ENCODE measurements at regions not wholly inside any gene's neighbourhood (a gene's known extent, or its start where the extent isn't known, plus 50 kb on each side); places are given as distances from the start of the nearest gene placed in this dataset.
"Not testable (repeated sequence)": the region's sequence is repeated elsewhere in the genome, so short reads cannot be mapped to it uniquely, and the experiment has no call there.

DNA sequence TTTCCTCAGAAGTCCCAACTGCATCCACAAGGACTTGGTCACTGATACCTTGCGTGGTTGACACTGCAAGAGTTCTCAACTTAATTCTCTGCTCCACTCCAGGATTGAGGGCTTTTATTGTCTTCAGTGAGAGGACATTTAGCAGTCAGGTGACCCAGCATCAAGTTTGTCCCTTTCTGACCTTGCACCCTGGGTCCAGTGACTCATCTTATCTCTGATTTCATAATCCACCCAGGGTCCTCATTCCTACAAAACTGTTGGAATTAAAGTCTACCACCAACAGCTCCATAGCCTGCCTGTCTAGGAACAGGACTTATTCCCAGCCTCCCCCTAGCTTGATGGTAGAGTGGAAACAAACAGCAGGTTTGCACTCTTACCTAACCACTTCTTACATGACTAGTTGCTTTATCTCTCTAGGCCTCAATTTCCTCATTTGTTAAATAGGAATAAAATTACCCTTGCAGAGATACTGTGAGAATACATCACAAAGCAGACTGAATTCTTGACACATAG lies 151.3 kb upstream of the LPP start:
- DNase-seq: no peak

GRCh38 chr3:188003188-188004171 lies 150.5 kb upstream of the LPP start:
- no peak for DNase-seq

GRCh38 chr3:188006726-188007393 lies 147.1 kb upstream of the LPP start:
- DNase-seq: no peak

- no peak for DNase-seq
Observed at GRCh38 chr3:188007897-188008296, 146.1 kb upstream of the LPP start.

DNA sequence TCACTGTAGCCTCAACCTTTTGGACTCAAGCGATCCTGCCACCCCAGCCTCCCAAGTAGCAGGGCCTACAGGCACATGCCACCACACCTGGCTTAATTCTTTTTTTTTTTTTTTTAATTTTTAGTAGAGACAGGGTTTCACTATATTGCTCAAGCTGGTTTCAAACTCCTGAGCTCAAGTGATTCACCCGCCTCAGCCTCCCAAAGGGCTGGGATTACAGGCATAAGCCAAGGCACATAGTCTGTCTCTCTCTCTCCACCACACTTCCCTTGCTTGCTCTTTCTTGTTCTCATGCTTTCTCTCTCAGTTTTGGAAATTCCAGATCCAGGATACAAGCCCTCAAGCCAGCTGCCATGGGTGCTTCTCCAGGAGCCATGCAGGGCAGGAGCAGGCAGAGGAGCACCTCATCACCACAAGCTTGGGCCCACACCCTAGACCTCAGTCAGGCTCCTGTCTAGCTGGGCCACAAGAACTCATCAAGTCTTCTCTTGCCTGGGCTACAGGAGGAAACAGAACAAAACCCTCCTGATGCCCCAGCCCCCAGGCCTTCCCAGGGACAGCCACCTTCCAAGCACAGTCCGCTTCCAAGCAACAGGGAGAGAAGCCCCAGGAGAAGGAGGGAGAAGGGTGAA lies 145.3 kb upstream of the LPP start:
- no peak for DNase-seq

DNA sequence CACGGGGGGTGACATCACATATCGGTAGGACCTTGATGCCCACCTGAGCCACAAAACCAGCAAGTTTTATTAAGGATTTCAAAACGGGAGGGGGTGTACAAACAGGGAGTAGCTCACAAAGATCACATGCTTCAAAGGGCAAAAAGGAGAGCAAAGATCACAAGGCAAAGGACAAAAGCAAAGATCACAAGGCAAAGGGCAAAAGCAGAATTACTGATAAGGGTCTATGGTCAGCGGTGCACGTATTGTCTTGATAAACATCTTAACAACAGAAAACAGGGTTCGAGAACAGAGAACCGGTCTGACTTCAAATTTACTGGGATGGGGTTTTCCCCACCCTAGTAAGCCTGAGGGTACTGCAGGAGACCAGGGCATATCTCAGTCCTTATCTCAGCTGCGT lies 143.5 kb upstream of the LPP start:
- DNase-seq: no peak

- DNase-seq: no peak
Observed at GRCh38 chr3:188019727-188020126, 134.2 kb upstream of the LPP start.

DNA sequence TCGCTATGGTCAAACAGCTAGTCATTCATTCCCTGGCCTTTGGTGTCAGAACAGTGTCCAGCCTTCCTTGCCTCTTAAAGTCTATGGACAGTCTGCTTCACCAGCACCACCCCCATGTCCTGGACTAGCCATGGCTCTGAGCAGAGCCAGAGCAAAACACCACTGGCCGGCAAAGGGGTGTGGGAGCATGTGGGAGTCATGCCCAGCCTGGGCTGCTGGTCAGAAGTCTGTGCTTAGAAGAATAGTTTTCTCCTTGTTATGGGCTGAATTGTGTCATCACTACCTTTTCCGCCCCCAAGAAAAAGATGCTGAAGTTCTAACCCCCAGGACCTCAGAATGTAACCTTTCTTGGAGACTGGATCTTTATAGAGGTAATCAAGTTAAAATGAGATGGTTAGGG lies 132.9 kb upstream of the LPP start:
- no peak for DNase-seq

DNA sequence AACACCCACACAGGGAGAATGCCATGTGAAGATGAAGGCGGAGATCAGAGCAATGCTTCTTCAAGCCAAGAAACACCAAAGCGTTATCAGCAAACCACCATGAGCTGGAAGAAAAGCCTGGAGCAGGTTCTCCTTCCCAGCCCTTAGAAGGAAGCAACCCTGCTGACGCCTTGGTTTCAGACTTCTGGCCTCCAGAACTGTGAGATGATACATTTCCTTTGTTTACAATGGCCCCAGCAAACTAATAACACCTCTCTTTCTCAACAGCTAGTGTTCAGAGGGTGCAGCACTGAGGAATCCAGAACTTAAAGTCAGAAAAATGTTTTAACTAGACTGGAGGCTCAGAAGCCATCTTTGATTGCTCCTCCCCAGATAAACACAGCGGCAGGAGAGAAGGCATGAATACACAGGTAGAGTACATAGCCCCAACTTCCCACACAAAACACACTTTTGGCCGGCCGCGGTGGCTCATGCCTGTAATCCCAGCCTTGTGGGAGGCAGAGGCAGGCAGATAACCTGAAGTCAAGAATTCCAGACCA lies 132.4 kb upstream of the LPP start:
- no peak for DNase-seq

- not testable (repeated sequence) for DNase-seq
Observed at GRCh38 chr3:188022902-188023301, 131.1 kb upstream of the LPP start.

GRCh38 chr3:188025555-188025954 lies 128.4 kb upstream of the LPP start:
- no peak for DNase-seq

GRCh38 chr3:188026191-188026968 lies 127.6 kb upstream of the LPP start:
- no peak for DNase-seq

GRCh38 chr3:188031121-188031520 lies 122.8 kb upstream of the LPP start:
- no peak for DNase-seq

- no peak for DNase-seq
Observed at GRCh38 chr3:188034989-188035388, 119.0 kb upstream of the LPP start.

- no peak for DNase-seq
Observed at GRCh38 chr3:188036375-188037194, 117.4 kb upstream of the LPP start.

GRCh38 chr3:188037195-188037718 lies 116.7 kb upstream of the LPP start:
- no peak for DNase-seq

DNA sequence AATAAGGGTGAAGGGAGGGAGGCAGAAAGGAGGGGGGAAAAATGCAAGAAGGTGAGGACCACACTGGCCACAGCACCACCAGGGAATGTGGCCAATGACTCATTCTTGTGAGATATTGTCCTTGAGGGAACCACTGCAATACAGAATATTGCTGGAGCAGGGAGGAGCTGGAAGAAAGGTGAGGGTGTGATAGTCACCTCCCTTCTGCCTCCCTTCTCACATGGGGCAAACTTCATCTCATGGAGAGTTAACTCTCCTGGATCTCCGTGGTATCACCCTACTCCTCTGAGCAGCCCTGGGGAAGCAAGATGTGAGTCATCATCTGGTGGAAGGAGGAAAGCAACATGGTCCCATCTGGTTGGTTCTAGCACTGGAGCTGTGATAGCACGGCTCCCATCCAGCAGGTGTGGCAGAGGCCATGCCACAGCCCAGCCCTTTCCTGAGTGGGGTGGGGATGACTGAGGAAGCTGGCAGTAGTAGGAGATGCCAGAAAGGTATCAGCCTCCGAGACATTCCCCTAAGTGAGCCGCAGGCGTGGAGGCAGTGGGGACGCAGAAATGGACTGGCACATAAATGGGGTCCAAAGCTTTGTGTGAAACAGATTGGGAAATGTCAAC lies 115.9 kb upstream of the LPP start:
- DNase-seq: no peak

DNA sequence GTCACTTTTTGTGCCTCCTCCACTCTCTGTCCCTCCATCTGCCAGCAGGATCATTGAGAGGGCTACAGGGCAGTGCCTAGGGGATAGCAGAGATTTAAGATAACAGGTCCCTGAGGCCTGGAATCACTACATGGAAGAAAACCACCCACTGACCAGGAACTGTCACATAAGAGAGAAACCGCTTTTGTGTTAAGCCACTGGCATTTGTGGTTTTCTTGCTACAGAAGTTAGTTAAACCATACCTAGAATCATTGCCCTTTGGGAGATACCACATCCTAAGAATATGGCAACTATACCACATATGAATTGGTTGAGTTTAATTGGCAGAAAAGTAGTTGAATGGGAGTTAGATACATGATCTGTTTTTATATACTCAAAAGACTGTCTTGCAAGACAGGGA lies 112.8 kb upstream of the LPP start:
- no peak for DNase-seq

DNA sequence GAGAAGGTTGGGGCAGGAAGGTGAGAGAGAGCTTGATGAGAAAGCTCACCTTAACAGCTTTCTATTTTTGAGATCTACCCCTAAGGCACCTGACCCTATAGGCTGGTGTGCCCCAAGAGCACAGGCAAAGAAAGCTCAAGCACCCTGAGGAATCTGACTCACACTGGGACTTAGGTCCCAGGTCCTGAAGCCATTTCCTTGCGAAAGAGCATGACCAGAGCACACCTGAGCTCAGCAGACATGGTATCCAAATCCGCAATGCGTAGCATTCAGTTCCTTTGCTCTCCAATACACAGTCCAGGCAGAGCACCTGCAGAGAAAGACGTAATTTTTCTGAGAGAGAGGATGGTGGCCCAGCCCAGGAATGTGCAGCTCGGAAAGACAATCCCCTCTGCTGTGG lies 112.1 kb upstream of the LPP start:
- no peak for DNase-seq

- no peak for DNase-seq
Observed at GRCh38 chr3:188042466-188042865, 111.5 kb upstream of the LPP start.

DNA sequence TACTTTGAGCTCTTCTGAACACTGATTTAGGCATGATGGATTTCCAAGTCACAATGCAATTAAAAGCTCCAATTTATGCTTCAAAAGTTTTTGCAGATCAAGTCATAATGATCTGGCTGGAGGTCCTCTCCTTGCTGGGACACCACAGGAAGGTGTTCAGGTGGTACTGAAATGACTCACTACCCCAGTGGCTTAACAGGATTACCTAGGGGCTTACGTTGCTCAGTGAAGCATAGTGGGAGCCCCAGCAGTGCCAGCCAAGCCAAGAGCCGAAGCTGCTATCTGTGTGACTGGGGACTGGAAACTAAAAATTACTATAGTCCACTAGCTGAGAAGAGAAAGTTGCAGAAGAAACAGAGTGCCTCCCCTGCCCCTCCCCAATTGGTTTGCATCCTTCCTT lies 110.1 kb upstream of the LPP start:
- DNase-seq: no peak
